GM18868 (cell line): ENCODE measurements at regions not wholly inside any gene's neighbourhood (a gene's known extent, or its start where the extent isn't known, plus 50 kb on each side); places are given as distances from the start of the nearest gene placed in this dataset.

Experiments used
- ATAC-seq: cut with Tn5 transposase; IDR thresholded peaks from one replicate; pipeline ENCODE4 v1.9.1; 2021; ENCODE audit warnings: mild to moderate bottlenecking, moderate library complexity; ENCODE audit not compliant: unreplicated experiment

DNA sequence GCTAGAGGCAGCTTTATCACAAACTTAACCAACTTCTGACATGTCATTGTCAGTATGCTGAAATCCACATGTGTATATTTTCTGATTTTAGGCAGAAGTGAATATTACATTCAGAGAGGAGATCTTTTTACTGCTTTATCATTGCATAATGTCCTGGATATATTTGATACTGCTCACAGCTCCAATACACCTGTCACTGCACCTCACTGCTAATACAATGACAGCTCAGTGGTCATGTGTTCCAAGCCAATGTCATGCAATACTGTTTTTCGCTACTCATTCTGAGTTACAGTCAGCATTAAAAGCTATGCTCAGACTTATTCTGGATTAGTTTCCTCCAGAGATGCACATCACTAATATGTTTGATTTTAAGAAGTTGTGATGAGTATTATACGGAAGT is 1604.6 kb downstream of the HACE1 start:
- ATAC-seq, result no peak

DNA sequence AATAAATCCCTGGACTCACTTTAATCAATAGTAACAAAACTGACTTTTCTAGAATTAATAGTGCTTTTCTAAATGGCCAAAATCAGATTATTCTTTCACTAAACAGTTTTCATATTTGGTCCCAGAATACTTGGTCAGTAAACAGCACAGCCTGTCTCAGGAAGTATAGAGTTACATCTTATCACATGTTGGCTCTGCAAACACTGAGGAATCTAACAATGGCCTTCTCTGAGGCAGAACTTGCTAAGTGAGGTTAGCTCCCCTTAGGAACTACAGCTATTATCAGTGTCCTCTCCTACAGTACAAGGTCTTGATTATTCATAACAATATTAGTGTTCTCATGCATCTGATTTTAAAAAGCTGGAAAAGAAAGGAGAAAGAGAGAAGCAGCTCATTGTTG is 1622.8 kb downstream of the HACE1 start:
- ATAC-seq, result no peak

DNA sequence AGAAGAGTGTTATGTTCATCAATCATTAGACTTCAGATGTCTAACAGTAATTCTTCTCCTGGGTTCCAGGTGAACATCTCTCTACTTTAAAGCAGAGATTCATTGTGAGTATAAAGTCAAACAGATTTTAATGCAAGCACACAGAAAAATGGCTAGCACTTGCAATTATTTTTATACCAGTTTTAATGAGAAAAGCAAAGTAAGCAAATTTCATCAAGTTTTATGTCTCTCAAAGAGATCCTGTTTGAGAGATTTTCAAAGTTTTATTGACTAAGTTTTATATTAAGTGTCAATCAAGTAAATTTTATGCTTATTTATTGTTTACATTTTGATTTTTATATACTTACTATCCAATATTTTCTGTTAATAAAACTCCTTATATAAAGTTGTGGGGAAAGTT is 1628.5 kb downstream of the HACE1 start:
- ATAC-seq, result no peak

DNA sequence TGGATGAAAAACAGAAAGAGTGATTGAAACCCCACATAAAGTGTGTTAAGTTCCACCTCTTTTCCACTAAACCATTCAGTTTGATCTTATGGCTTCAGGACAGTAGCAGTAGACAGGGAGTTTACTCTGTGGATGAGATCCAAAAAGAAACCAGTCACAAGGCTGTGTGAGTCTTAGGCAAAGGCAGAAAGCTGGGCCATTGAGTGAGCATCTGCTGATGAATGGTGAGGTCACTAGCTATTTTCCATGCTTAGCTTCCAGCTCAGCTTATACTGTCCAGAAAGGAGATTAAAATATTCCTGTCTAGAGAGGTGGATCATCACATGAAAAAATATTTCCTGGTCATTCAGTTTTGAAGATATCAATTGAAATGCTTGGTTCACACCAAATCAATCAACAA is 1643.9 kb downstream of the HACE1 start:
- no peak for ATAC-seq

DNA sequence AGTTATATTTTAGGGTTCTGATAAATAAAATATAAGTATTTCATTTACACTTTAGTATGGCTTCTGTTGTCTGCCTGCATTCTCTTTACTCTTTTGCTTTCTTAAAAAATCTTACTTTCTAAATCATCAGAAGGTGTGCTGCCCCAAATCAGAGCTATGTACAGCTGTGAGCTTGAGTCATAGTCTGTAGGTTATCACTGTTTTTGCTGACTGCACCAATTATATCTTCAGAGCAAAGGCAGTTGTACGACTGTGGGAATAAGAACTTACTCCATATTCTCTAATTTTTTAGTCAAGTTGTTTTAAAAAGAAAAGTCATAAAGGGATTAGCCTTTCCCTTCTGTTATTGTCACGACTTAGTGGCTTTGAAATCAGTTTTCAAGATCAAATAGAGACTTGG is 1649.0 kb downstream of the HACE1 start:
- no peak for ATAC-seq

DNA sequence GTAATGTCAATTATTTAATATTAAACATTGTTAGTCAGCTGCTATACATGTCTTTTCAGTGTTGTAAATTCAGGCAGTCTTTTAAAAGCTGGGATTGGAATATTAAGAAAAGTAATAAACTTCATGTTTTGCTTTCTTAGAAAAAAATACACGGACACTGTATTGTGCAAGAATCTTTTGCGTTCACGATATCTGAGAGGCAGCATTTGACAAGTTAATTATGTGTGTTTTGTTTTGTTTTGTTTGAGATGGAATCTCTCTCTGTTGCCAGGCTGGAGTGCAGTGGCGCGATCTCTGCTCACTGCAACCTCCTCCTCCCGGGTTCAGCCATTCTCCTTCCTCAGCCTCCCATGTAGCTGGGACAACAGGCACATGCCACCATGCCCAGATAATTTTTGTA is 1661.3 kb downstream of the HACE1 start:
- ATAC-seq, result no peak

DNA sequence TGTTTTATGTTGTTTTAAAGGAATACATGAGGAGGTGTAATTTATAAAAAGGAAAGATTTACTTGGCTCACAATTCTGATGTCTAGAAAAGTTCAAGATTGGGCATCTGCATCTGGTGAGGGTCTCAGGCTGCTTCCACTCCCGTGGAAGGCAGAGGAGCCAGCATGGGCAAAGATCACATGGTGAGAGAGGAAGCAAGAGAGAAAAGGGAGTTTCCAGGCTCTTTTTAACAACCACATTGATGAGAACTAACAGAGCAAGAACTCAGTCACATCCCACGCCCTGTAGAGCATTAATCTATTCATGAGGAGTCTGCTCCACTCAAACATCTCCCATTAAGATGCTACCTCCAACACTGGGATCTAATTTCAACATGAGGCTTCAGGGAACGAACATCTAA is 1666.3 kb downstream of the HACE1 start:
- peak; percentile 81 for ATAC-seq

DNA sequence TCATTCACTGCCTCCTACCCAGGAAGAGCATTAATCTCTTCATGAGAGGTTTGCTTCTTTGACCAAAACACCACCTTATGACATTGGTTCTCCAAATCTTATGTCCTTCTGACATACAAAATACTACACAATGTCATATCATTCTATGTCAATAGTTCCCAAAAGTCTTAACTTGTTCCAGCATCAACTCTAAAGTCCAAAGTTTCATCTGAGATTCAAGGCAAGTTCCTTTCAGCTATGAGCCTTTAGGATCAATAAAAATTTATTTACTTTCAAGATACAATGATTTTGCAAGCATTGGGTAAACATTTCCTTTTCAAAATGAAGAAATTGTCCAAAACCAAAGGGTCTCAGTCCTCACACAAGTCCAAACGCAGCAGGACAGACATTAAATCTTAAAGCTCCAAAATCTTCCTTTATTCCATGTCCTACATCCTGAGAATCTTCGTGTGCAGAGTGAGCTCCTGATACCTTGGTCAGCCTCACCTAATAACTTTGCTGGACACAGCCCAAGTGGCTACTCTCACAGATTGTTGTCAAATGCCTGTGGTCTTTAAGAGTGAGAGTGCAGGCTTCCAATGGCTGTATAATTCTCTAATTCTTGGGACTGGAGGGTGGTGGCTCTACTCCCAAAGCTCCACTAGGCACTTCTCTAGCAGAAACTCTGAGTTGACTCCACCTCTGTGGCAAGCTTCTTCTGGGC is 1668.2 kb downstream of the HACE1 start:
- ATAC-seq, result no peak

DNA sequence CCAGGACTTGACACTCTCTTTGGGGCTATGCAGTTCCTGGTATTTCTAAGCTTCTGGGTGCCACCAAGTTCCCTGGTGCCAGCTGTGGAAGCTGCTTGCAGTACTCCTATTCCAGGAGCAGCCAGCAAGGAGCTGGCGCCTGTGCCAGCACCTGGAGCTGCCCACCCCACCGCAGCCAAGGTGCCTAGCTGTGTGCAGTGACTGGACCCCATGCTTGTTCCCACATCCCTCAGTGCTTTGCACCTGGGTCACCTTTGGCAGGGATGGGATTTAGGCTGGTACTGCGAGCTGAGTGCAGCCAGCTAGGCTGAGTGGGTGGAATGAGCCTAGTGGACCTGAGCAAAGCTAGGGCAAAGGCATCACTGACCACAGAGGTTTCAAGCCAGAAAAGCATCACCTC is 1674.9 kb downstream of the HACE1 start:
- ATAC-seq, result no peak

DNA sequence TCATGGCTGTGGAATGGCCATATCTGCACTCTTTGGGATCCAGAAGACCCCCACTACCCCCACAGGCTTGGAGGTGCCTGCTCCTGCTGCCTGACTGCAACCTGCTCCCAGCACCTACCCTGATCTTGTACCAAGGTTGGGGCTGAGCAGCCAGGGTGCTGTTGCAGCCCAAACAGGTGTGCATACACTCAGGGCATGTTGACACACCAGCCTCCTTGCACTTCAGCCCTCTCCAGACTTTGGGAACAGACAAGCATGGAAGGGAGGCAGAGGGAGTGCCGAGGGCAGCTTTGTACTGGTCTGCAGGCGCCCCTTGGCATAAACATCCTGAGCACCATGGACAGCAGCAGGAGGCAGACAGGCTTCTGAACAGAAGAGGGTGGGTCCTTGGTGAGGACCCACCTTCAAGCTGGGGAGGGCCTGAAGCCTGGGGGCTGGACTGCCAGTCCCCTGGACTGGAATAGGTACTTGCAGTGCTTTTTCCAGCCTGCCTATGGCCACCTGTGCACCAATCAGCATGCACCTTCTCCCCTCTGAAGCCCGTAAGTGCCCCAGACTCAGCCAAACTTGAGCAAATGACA is 1675.8 kb downstream of the HACE1 start:
- no peak for ATAC-seq

DNA sequence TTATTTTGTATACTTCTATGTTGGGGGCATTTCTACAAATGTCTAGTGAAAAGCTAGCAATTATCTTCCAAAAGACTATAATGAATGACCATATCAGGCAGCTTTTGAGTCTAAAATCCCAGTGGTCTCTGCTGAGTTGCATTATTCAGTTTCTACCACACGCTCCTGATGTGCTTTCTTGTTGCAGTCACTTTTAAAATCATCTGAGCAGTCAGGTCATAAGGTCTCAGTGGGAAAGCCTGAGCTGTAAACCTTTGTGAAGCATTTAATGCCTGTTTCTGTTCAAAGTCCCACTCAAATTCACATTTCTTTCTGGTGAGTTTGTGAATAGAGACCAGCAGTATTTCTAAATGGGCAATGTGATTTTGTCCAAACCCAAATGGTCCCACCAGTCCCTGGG is 1681.5 kb downstream of the HACE1 start:
- ATAC-seq, result no peak

DNA sequence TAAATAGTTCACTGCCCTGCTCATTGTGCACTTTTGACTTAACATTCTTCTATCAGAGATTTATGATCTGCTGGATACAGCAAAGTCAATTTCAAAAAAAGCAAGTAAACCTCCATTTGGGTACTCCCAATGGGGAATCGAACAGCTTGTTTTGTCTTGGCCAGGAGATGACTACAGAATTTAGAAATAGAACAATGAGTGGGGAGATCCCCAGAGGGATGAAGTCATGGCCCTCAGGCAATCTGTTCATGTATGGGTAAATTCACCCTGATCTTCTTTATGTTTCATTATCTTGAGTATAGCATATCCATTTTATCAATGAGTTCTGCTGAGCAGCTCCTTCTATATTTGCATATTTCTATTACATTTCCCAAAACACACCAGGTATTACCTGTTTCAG is 1681.9 kb downstream of the HACE1 start:
- ATAC-seq, result no peak

DNA sequence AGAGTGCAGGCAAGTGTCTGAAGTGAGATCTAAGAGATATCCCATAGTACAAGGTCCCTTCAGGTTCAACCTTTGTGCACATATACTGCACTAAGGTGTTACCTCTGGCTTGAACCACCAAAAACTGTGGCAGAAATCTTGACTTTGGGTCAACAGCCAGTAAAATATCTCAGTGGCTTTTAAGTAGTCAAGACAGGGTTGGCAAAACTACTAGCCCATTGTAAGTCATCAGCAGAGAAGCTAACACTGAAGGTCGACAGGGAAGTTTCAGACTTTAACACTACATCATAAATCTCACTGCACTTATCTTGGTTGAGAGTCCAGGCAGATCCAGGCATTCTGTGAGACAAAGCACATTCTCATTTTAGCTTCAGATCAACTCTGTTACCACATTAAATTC is 1684.7 kb downstream of the HACE1 start:
- ATAC-seq, result no peak

DNA sequence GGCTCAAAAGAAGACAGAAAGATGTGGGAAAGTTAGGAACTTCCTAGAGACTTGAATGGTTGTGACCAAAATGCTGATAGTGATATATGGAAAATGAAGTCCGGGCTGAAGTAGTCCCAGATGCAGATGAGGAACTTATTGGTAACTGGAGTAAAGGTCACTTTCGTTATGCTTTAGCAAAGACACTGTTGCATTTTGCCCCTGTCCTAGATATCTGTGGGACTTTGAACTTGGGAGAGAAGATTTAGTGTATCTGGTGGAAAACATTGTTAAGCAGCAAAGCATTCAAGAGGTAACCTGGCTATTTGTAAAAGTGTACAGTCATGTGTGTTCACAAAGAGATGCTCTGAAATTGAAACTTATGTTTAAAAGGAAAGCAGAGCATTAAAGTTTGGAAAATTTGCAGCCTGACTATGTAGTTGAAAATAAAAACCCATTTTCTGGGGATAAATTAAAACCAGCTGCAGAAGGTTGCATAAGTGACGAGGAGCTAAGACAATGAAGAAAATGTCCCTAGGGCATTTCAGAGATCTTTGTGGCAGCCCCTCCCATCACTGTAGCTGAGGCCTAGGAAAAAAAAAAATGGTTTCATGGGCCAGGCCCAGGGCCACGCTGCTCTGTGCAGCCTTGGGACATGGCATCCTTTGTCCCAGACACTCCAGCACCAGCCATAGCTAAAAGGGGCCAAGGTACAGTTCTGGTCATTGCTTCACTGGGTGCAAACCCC is 1692.2 kb downstream of the HACE1 start:
- ATAC-seq, result no peak

DNA sequence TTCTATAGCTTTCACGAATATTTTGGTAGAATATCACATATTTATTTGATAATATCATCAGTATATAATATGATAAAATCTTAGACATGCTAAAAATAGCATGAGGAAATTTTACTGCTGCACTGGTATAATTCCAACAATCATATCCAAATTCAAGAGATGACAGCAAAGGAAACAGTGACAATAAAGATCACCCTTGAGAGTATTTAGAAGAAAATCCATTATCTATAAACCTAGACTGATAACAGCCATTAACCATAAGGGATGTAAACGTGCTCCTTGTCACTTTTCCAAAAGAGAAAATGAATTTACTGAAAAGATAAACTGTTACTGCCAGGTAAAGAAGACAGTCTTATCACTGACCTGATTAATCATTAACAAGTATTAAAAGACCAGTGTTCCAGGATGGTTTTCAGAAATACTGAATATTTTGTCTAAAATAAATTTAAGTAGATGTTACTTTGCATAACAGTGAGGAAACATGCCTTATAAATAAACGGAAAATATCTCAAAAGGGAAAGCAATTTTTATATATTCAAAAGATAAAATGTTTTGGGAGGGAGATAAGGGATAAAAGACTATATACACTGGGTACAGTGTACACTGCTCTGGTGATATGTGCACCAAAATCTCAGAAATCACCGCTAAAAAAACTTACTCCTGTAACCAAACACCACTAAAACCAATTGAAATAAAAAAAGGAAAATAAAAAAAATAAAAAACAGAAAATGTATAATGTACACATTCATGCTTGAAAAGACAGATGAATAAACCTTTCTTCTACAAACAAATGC is 1704.7 kb downstream of the HACE1 start:
- no peak for ATAC-seq

DNA sequence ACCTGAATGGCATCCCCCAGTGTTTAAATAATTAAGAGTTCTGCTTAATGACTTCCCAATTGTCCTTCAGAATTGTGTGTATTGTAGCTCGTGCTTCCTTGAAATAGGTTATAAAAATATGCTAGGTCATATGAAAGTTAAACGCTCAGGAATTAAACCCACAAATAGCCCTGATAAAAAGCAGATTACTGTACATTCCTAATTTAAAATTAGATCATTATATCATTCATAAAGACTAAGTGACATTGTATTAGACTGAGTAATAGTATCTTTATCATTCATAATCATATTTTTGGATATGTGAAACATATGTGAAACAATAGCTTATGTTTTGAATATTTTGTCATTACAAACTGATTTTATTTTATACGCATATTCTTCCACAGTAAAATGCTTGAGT is 1706.7 kb downstream of the HACE1 start:
- ATAC-seq, result no peak

DNA sequence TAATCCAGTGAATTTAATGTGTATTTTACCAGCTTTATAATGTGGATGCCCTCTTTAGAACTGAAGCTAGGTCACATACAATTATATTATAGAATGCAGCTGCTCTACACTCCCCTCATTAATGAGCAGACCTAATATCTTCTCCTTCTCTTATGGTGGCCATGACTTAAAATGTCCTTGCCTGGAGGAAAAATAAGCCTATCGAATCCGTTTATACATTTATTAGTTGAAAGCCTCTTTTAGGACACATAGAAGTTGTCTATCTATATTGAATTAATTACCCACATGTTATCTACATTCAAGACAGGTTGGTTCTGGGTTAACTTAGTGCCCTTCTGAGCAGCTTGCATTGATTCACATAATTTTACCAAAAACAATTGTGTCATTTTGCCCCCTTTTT is 1716.8 kb downstream of the HACE1 start:
- no peak for ATAC-seq

DNA sequence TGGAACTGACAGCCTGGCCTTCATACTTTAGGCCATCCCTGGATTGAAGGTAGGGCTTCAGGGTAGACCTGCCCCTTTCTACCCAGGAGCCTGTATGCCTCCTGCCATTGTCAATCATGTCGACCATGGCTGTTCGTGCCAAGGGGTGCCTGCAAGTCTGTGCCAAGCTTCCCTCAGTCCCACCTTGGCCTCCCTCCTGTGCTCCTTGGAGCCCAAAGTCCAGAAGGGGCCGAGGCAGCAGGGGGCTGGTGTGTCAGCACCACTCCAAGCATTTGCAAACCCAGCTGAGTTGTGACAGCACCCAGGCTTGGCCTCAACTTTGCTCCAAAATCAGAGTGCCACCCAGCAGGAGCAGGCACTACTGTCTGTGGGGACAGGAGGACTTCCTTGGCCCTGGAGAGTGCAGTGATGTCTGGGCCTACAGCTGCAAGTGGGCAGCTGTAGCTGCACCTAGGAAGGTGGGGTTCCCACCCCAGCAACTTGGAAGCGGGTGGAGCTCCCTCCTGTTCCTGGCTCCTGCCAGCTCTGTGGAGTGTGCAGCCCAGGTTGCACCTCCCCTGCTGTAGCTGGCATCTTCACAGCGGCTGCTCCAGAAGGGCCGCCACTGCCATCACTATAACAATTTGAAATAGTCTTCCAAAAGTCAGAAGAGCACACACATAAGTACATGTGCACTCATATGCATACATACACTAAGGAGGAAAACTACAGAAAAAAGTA is 1719.3 kb downstream of the HACE1 start:
- no peak for ATAC-seq

DNA sequence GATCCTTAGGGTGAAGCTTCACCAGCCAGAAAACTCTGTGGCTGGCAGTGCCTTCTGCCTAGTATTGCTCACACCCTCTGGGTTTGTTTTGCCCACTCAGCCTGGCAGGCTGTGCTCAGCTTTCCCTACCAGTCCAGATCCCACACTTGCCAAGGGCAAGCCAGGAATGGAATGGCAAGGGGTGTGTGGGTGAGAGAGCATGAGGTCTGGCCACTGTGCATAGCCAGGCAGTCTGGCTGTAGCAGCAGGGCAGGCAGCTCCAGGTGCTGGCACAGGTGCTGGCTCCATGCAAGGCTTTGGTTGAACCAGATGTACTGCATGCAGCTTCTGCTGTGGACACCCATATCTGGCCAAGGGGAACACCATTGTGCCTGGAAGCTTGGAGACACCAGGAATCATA is 1720.3 kb downstream of the HACE1 start:
- no peak for ATAC-seq

DNA sequence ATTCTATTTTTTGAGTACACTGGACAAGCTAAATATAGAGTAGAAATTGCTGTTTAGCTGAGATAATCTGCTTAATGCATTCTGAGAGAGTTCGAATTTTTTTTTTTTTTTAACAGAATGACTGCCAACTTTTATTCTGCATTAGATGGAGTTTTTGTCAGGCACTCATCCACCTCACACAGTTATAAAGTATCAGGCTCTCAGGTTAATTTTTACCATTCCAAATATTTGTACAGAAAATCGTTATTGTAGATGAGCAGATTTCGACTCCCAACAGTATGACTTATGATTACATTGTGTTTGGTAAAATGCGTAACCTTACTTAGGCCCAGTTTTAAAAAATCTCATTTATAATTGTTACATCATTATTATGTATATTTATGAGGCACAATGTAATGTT is 1731.0 kb downstream of the GRIK2 start:
- no peak for ATAC-seq
